Tongue (tissue), 1 donor: ENCODE measurements at regions not wholly inside any gene's neighbourhood (a gene's known extent, or its start where the extent isn't known, plus 50 kb on each side); places are given as distances from the start of the nearest gene placed in this dataset.

Experiments
- DNase-seq: peaks from one replicate; pipeline ENCODE4 v3.0.0-alpha.2; 2015

- no peak for DNase-seq
These were observed 453.9 kb downstream of the ENC1 start for GRCh38 chr5:74186356-74187315.

GRCh38 chr5:74185599-74185998, 454.9 kb downstream of the ENC1 start:
- no peak for DNase-seq

- DNase-seq: no peak
These were observed 455.9 kb downstream of the ENC1 start for GRCh38 chr5:74184649-74185048.

GRCh38 chr5:74183041-74183440, 457.5 kb downstream of the ENC1 start:
- DNase-seq: no peak

- DNase-seq: no peak
These were observed 457.9 kb downstream of the ENC1 start for GRCh38 chr5:74182603-74183002.

- DNase-seq: no peak
These were observed 460.8 kb downstream of the ENC1 start for GRCh38 chr5:74179701-74180100.

GRCh38 chr5:74179179-74179578, 461.3 kb downstream of the ENC1 start:
- peak; percentile 83 for DNase-seq

GRCh38 chr5:74177961-74178360, 462.6 kb downstream of the ENC1 start:
- DNase-seq: no peak

- no peak for DNase-seq
These were observed 466.2 kb downstream of the ENC1 start for GRCh38 chr5:74174366-74174765.

GRCh38 chr5:74173665-74174064, 466.9 kb downstream of the ENC1 start:
- DNase-seq: no peak

- DNase-seq: no peak
These were observed 467.3 kb downstream of the ENC1 start for GRCh38 chr5:74173241-74173640.

GRCh38 chr5:74169701-74170100, 470.8 kb downstream of the ENC1 start:
- DNase-seq: peak; percentile 83

- no peak for DNase-seq
These were observed 472.6 kb downstream of the ENC1 start for GRCh38 chr5:74167930-74168315.

GRCh38 chr5:74167206-74167929, 473.2 kb downstream of the ENC1 start:
- DNase-seq: peak; percentile 48

- DNase-seq: no peak
These were observed 474.5 kb downstream of the ENC1 start for GRCh38 chr5:74166064-74166463.

GRCh38 chr5:74164725-74165235, 475.7 kb downstream of the ENC1 start:
- peak; percentile 91 for DNase-seq

- DNase-seq: peak; percentile 46
These were observed 478.0 kb downstream of the ENC1 start for GRCh38 chr5:74162524-74162923.

- DNase-seq: no peak
These were observed 479.4 kb downstream of the ENC1 start for GRCh38 chr5:74161170-74161569.

- DNase-seq: no peak
These were observed 483.7 kb downstream of the ENC1 start for GRCh38 chr5:74156728-74157383.

GRCh38 chr5:74155501-74155900, 485.0 kb downstream of the ENC1 start:
- DNase-seq: no peak

- no peak for DNase-seq
These were observed 486.0 kb downstream of the ENC1 start for GRCh38 chr5:74154526-74154925.

- no peak for DNase-seq
These were observed 487.2 kb downstream of the ENC1 start for GRCh38 chr5:74153255-74153790.
